Esophagus (tissue), 2 donors: ENCODE measurements at regions not wholly inside any gene's neighbourhood (a gene's known extent, or its start where the extent isn't known, plus 50 kb on each side); places are given as distances from the start of the nearest gene placed in this dataset.

Experiments used
- H3K27ac ChIP-seq, 2 donors: one replicate each; pipeline ENCODE4 v1.5.1; 2013; ENCODE audit warnings: low read depth in 2 of 2, mild to moderate bottlenecking in 2 of 2, inconsistent platforms in 1 of 2, low read length in 1 of 2, moderate library complexity in 1 of 2
- H3K27me3 ChIP-seq, 2 donors: one replicate each; pipeline ENCODE4 v1.6.1; 2013; ENCODE audit warnings: low read length in 2 of 2, control low read depth in 1 of 2, mild to moderate bottlenecking in 1 of 2; ENCODE audit not compliant: insufficient read depth in 2 of 2, control insufficient read depth in 1 of 2
- H3K36me3 ChIP-seq, 2 donors: one replicate each; pipeline ENCODE4 v1.6.1; 2013; ENCODE audit warnings: low read length in 1 of 2; ENCODE audit not compliant: control insufficient read depth in 2 of 2, insufficient read depth in 2 of 2
- H3K4me1 ChIP-seq, 2 donors: one replicate each; pipeline ENCODE4 v1.6.1; 2013; ENCODE audit warnings: low read length in 1 of 2; ENCODE audit not compliant: control insufficient read depth in 2 of 2, insufficient read depth in 2 of 2
- H3K4me3 ChIP-seq, 2 donors: one replicate each; pipeline ENCODE4 v1.5.1; 2013; ENCODE audit warnings: low read length in 2 of 2, mild to moderate bottlenecking in 2 of 2, low read depth in 1 of 2, moderate library complexity in 1 of 2
- H3K9me3 ChIP-seq, 2 donors: one replicate each; pipeline ENCODE4 v1.6.1; 2013; ENCODE audit warnings: mild to moderate bottlenecking in 2 of 2, low read depth in 1 of 2, low read length in 1 of 2, moderate library complexity in 1 of 2; ENCODE audit not compliant: control insufficient read depth in 2 of 2, insufficient read depth in 1 of 2
- WGBS, 2 donors: extraction: QIAGEN DNeasy Blood & Tissue Kit; methylation state at CpG; one replicate each; pipeline ENCODE4 v1.1.7; 2013; 5-methylcytosine and 5-hydroxymethylcytosine counted together
- donor health status: healthy with polysubstance abuse.
- donor health status: Bipolar disorder and iron deficiency.

DNA sequence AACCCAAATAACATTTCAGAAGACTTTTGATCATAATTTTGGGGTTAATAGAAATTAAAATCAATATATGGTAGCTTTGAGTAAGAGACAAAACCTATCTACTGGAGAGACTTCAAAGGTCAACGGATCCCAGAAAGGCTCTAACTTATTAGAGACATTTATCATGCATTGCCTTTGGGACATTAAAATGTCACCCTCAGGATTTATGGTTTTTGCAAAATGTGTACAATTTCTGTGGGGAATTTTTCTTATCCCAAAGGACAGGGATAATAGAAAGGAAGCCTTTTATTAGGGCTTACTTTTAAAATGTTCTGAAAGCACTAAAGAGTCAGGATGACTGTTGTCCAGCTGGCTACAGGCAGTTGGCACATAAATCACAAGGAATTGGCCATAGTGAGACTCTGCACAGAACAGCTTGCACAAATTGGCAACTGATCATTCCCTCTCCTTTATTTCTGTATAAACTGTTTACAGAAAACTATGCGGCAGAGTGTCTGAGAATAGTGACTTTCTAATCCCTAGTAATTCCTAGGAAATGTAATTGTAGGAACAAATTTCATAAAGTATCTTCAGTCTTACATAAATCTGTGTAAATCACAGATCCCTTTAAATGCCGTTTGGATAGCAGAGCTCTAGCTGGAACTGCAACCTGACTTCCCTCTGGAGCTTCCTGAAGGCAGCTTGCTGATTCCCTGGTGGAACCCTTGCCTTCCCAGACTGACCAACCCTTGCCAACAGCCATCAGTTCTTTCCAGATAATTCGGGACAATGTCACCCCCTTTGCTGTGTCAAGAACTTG, 201.1 kb upstream of the PREP start:
- H3K27me3 ChIP-seq, result no peaks in the 10 kb centered on the region
- H3K4me1 ChIP-seq, result peaks cover 0 to 4% of the 10 kb centered on the region in 2 donors
- no peaks in the 10 kb centered on the region for H3K36me3 ChIP-seq
- 27 to 34% methylated on average over 4 of the region's 4 CpGs for WGBS, 2 donors
- H3K9me3 ChIP-seq, result no peaks in the 10 kb centered on the region
- no peak overlapping the region for H3K4me3 ChIP-seq
- peak overlapping the region in 1 of 2 donors; percentile 47 for H3K27ac ChIP-seq

DNA sequence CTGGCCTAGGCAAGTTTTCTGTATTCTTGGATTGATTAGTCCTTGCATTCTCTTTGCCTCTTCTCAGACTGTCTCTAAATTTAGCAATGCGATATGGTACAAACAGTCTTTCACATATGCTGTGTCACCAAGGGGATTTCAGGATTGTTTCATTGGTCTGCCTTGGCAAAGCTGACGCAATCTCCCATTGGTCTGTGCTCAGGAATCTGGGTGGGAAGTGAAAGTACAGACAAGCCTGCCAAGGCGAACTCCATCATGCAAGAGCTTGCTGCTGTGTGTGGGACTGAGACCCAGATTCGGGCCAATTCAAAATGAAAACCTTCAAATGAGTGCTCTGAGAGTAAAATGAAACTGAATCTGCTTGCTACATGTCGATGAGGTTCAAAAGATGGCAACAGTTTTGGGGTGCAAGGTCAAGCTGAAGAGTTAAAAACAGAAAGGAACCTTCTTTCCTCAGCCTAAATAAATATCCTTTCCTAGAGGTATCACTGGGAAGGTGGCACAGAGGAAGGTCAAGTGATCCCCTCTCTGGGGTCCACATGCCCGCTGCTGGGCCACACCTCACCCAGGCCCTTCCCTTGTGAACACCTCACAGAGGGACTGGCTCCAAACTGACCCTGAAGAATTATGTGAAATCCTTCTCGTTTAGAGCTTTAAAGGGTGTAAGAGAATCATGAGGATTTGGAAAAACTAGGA, 198.8 kb upstream of the PREP start:
- Histone ChIP-seq H3K9me3 (no peaks in the 10 kb centered on the region), H3K27me3 (no peaks in the 10 kb centered on the region), H3K27ac (peak overlapping the region; percentile 80 to 88), H3K36me3 (no peaks in the 10 kb centered on the region), H3K4me3 (no peak overlapping the region), H3K4me1 (peaks cover 0 to 4% of the 10 kb centered on the region in 2 donors)
- WGBS, 2 donors, result 23 to 41% methylated on average over 7 of the region's 7 CpGs

DNA sequence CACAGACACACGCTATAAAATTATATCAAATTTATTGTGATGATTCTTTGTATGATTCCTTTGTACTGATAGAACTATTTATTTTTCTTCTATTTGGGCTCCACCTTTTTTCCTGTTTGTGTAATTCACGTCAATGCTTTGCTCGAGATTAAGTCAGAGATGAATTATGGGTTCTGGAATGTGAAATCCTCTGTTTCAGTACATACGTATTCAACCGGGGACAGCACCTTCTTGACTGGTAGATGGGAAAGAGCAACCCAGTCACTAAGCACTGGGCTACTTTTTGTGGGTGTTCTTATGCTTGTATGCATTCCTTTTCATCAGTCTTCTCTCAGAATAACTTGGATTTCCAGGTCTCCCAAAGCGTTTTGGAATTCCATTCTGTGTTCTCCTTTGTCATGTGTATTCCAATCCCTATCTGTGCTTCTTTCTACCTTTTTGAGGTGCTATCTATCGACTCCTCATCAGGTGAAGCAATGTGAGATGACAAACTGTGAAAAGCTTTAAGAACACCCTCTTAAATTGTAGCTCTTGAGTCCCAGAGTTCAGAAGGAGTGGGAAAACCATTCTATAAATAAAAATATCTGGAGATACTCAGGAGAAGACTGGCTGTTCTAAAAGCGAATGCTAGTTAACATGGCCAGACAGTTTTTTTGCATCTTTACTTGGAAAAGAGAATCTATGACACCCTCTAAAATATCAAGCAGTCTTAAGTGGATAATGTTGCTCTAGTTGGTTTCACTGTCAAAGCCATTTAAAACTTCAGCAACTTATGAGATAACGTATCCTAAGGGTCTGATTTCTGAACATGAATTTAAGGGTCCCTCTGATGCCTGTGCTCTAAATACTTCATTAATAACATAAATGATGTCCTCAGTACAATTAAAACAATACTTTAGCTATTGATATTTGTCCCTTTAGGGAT, 197.7 kb upstream of the PREP start:
- H3K4me3 ChIP-seq, result no peak overlapping the region
- H3K9me3 ChIP-seq, result no peaks in the 10 kb centered on the region
- peaks cover 0 to 4% of the 10 kb centered on the region in 2 donors for H3K4me1 ChIP-seq
- H3K27ac ChIP-seq, result no peak overlapping the region
- 59 to 66% methylated on average over 9 of the region's 9 CpGs for WGBS, 2 donors
- H3K27me3 ChIP-seq, result no peaks in the 10 kb centered on the region
- H3K36me3 ChIP-seq, result no peaks in the 10 kb centered on the region

DNA sequence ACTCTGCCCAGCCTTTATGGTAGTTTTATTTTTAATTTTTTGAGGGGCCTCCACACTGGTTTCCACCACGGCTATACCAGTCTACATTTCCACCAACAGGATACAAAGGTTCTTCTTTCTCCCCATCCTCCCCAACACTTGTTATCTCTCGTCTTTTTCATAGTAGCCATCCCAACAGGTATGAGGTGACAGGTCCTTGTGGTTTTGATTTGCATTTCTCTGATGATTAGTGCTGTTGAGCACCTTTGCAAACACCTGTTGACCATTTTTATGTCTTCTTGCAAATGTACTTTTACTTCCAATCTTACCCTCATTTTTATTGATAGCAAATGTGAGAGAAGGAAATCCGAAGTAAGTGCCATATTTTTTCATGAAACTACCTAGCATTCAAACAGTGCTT, 195.4 kb upstream of the PREP start:
- 75 to 76% methylated on average over 3 of the region's 3 CpGs for WGBS, 2 donors
- Histone ChIP-seq H3K27ac (no peak overlapping the region), H3K36me3 (no peaks in the 10 kb centered on the region), H3K27me3 (no peaks in the 10 kb centered on the region), H3K4me3 (no peak overlapping the region), H3K9me3 (no peaks in the 10 kb centered on the region), H3K4me1 (peaks cover 0 to 2% of the 10 kb centered on the region in 2 donors)

GRCh38 chr6:105596284-105596755, 193.4 kb upstream of the PREP start:
- no peaks in the 10 kb centered on the region for H3K36me3 ChIP-seq
- no peak overlapping the region for H3K4me3 ChIP-seq
- H3K27me3 ChIP-seq, result no peaks in the 10 kb centered on the region
- no peaks in the 10 kb centered on the region for H3K4me1 ChIP-seq
- no peaks in the 10 kb centered on the region for H3K9me3 ChIP-seq
- H3K27ac ChIP-seq, result no peak overlapping the region
- 24 to 34% methylated on average over 4 of the region's 4 CpGs for WGBS, 2 donors

DNA sequence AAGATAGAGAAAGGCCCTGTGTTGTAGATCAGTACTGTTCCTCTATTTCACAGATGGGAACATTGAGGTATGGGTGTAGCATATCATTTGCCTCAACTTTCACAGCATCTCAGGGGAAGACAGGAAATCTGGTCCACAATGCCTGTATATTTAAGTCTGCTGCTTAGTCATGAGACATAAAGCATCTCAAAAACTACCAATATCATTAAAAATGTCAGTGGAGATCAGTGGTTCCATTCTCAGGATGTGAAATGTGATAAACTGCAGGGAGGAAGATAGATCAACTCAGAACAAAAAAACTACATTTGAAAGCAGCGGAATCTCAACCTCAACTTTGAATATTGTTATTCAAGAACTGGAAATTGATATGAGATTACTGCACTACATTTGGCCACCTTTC, 192.9 kb upstream of the PREP start:
- Histone ChIP-seq H3K36me3 (no peaks in the 10 kb centered on the region), H3K4me3 (no peak overlapping the region), H3K27me3 (no peaks in the 10 kb centered on the region), H3K27ac (no peak overlapping the region), H3K4me1 (no peaks in the 10 kb centered on the region), H3K9me3 (no peaks in the 10 kb centered on the region)
- WGBS, 2 donors, result 73 to 82% methylated on average over 1 of the region's 1 CpG

DNA sequence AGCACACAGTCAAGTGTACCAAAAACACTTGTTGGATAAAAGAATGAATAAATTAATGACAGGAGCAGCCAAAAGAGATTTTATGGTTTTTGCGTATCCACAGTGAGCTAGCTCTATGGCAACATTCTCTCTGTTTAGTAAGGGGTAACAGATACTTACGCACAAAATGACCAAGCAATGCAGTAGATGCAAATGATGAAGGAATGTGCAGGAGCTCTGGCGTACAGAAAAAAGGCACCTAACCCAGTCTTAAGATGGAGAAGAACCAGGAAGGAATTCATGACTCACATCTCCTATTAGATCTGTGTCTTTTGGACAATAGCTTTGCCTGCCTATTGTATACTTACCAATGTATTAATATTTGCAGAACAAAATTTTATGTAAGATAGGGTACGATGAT, 191.9 kb upstream of the PREP start:
- WGBS, 2 donors, result 88% methylated on average over 4 of the region's 4 CpGs
- H3K9me3 ChIP-seq, result no peaks in the 10 kb centered on the region
- no peaks in the 10 kb centered on the region for H3K4me1 ChIP-seq
- no peaks in the 10 kb centered on the region for H3K27me3 ChIP-seq
- no peak overlapping the region for H3K4me3 ChIP-seq
- no peaks in the 10 kb centered on the region for H3K36me3 ChIP-seq
- no peak overlapping the region for H3K27ac ChIP-seq

GRCh38 chr6:105593805-105594671, 191.2 kb upstream of the PREP start:
- 36 to 43% methylated on average over 4 of the region's 4 CpGs for WGBS, 2 donors
- Histone ChIP-seq H3K27me3 (no peaks in the 10 kb centered on the region), H3K4me1 (no peaks in the 10 kb centered on the region), H3K4me3 (no peak overlapping the region), H3K9me3 (no peaks in the 10 kb centered on the region), H3K36me3 (no peaks in the 10 kb centered on the region), H3K27ac (peak overlapping the region; percentile 8 to 31)
